HG03039 (cell line): ENCODE measurements at regions not wholly inside any gene's neighbourhood (a gene's known extent, or its start where the extent isn't known, plus 50 kb on each side); places are given as distances from the start of the nearest gene placed in this dataset.

Experiments
- ATAC-seq: cut with Tn5 transposase; IDR thresholded peaks from one replicate; pipeline ENCODE4 v1.9.1; 2021; ENCODE audit warnings: mild to moderate bottlenecking, moderate library complexity; ENCODE audit not compliant: unreplicated experiment

DNA sequence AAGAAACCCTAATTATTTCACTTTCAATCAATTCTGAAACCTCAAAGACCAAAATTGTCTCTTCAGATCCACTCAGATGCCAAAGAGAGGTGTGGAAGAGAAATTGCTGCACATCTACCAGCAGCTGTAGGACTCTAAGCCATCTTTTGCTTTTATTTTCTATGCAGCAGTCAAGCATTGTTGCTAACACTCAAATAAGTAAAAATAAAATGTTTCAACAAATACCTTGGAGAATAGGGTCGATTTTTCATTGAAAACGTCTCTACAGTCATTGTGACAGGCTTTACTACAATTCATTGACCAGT lies 66.4 kb upstream of the CFAP20DC start:
- no peak for ATAC-seq

DNA sequence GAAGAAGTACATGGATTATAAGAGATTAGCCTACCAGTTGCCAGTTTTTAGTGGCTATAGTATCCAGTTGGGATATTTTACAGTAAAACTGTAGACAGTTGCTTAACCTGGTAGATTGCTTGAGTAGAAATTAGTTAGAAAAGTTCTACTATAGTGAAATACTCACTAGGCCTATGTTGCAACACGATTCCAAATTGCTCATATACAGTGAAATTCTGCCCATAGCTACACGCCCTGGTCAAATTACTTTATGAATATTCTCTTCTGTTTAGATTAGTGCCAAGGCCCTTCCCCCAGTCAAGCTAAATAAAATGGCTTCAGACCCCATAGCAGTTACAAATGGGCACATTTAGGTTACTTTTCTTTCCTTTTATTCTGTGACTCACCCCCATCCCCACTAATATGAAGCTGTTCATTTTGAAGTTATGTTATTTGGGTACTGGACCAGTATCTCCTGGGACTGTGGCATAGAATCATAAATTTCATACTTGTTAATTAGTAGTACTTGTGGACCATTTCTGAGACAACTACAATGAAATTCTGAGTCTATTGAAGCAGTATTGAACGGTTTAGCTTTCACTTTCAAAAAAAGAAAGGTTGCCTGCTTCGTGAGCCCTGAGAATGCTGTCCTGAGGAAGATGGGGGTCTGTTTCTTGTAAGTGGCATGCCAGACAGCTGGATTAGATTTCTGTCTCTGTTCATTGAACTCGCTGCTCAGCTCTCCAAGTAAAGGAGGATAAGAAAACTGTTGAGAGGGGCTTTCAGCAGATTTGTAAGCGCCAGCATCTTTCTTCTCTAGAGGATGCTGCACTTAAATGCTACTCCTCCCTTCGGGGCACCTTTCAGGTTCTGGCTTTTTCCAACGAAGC lies 65.8 kb upstream of the CFAP20DC start:
- no peak for ATAC-seq

DNA sequence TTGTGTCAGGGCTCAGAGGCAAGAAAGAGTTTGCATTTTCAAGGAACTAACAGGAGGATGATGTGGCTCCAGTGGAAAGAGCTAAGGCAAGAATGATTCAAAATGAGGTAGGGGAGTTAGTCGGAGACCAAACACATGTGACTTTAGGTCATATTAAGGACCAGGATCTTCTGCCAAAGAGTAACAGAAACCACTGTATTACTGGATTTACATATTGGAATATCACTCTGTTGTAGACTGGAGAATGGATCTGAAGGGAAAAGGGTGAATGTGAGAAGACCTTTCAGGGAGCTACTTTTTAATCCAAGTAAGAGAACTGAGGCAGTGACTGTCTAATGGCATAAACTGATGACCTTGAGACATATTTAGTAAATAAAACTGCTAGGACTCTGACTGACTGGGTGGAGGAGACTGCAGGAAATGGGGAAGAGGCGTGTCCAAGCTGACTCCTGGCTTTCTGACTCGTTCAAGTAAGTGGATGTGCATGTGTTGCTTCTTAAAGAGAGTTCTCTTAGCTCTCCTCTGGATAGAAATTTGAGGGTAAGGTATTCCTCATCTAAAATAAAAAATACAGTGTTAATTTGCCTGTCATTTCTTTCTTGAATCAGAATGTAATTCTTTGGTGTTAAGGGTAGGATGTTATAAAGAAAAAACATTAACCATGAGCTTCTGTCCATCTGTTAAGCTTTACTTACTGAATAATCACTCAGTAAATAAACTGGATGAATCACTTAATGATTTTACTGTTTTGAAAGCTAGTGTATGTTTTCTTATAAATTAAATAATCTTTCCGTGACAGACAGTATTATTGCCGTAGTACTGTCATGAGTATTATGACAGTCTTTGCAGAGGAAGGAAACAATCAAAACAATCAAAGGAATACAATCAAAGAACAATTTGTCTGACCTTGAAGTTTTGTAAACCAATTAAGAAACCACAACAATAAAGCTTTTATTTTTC lies 58.3 kb upstream of the CFAP20DC start:
- no peak for ATAC-seq

DNA sequence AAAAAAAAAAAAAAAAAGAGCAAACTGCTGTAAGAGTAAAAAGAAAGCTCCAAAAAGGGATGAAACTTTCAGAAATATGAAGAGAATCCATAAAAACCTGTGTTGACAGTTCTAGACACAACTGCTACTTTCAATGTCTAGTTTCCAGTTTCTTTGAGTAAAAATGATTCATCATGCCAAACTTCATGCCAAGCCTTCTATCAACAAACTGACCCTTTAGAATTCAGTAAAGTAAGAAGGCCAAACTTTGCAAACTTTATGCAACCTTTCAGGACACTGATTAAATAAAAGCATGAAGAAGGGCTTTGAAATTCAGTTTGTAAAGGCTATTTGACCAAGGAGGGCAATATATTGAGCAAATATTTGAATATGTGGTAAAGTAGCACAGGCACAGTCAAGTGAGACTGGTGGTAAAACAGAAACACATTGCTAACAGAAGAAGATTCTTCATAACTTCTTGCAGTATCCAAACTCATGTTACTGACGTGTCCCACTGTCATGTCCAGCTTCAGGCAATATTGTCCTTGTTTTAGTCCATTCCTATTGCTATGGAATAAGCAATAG lies 56.3 kb upstream of the CFAP20DC start:
- no peak for ATAC-seq

DNA sequence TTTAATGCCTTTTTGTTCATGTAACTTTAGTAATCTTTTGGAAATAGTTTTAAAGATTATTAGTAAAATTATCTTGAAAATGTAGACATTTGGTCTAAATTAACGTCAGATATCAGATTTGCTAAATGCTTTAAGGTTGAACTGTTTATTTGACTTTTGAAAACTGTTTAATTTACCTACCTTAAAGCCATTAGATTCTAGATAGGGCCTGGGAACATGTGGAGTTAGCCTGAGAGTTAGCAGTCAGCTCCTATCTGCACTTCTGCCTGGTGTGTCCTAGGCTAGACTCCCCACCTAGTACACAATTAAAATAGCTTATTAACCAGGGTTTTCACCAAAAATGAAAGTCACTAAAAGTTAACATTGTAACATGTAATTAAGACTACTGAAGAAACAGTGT lies 53.7 kb upstream of the CFAP20DC start:
- ATAC-seq, result no peak

DNA sequence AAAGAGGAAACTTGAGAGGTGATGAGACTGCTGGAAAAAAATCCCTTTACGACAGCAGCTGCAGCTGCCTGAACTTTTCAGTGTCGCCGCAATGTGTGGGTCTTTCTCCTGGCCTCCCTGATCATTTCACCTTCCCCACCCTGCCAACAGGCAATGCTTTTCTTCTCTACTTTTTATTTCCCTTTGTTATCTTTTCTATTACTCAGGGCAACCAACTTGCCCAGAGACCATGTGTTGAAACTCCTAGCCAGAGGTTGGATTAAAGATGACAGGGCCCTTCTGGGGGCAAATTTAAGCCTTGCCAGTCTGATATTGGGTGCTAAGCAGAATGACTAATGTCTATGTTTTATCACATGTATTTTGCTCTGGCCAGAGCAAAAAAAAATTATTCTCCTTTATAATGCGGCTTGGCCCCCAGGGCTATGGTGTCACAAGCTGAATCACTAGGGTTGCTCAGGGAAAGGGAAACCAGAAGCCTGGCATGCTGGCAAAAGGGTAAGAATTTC lies 51.5 kb upstream of the CFAP20DC start:
- no peak for ATAC-seq
